Esophagus squamous epithelium (tissue), 4 donors: ENCODE measurements at regions not wholly inside any gene's neighbourhood (a gene's known extent, or its start where the extent isn't known, plus 50 kb on each side); places are given as distances from the start of the nearest gene placed in this dataset.

Experiments used
- CTCF ChIP-seq, 6 experiments: fragments of 450-650 bp in 4 of 6; fragments of 200-600 bp in 2 of 6; sonication (generic) in 2 of 6; IDR thresholded peaks; one replicate each; pipeline ENCODE4 v1.5.1; 2016 to 2019; ENCODE audit warnings: antibody characterized with exemption in 6 of 6, mild to moderate bottlenecking in 4 of 6, moderate library complexity in 4 of 6
- POLR2A ChIP-seq, 4 donors: fragments of 450-650 bp; IDR thresholded peaks; one replicate each; pipeline ENCODE4 v1.6.1; 2017; ENCODE audit warnings: antibody characterized with exemption in 4 of 4, mild to moderate bottlenecking in 4 of 4, moderate library complexity in 3 of 4

- TF ChIP-seq POLR2A (IDR thresholded peaks at IDR 0.05): no peak
- no peak for TF ChIP-seq CTCF (IDR thresholded peaks at IDR 0.05)
Measured at GRCh38 chr5:125712397-125712796, 710.8 kb upstream of the GRAMD2B start.
